CD4-positive, alpha-beta T cell treated with Interleukin-6 at 100 ng/mL for 8 hours (primary cell): ENCODE measurements at regions not wholly inside any gene's neighbourhood (a gene's known extent, or its start where the extent isn't known, plus 50 kb on each side); places are given as distances from the start of the nearest gene placed in this dataset.

Source experiments
- DNase-seq: peaks from one replicate; pipeline ENCODE4 v3.0.0-alpha.2; 2020; ENCODE audit warnings: mixed read lengths, low spot score

DNA sequence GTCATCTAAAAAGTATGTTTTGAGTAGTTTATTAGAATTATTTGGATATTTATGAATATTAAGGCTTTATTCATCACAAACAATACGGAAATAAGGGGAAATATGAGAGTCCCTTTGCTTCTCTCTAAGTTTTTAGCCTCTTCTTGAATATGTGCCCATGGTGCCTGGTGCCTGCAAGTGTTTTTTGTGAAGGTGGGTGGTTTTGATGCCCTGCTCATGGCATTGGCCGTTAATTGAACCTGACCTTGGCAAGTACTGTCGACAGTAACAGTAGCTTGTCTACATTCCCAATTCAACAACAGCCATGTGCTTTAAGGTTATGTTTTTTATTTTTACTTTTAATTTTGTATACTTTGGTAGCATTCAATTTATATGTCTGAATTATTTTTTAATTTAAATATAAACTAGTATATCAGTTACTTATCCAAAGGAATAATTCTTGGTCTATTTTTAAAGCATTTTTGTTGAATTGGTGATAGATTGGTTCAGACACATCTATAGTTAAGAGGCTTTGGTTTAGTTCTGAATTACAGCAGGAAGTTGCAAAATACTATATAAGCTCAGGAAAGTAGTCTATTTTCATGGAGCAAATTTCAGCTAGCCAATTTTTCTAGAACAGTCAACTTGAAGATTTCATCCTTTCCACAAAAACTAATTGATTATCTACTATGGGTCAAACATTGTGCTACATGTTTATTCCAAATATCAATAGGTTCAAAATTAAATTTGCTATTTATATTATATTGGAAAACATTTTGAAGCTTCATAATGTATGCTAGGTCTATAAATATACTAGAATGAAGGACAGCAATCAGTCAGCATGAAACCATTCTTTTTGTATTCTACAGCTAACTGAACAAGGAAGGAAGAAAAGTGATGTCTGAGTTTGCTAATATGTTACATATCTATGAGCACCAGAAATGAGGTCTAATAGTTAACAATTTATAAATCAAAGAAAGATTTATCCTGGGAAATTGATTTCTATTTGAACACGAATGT, 184.4 kb downstream of the MRPL39 start:
- DNase-seq = no peak

DNA sequence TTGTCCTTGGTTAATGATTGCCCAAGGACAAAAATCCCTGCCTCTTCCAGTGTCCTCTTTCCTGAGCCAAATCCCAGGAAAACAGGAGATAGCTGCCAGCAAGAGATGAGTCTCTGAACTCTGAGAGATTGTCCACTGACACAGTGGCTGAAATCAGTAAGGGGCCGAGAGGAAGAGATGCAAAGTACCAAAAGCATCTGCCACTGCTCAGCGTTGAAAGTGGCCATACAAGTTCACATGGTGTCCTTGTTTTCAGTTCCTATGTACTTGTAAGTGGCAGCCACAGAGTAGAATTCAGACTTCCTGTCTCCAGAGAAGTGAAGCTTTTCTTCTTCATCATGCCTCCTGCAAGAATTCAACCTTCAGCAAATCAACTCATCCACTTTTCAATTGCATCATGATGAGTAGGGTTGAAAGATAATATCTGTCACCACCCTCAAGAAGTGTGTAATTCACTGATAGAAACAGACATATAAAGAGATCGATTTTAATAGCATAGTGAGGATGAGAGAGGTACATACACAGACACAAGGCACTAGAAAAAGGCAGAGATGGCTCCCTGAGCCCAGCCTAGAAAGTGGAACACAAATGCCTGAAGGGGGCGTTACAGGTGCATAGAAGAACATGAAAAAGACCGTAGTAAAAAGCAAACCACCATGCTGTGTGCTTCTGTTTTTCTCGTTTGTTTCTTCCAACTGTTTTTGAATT, 185.8 kb downstream of the MRPL39 start:
- DNase-seq = peak; percentile 59

DNA sequence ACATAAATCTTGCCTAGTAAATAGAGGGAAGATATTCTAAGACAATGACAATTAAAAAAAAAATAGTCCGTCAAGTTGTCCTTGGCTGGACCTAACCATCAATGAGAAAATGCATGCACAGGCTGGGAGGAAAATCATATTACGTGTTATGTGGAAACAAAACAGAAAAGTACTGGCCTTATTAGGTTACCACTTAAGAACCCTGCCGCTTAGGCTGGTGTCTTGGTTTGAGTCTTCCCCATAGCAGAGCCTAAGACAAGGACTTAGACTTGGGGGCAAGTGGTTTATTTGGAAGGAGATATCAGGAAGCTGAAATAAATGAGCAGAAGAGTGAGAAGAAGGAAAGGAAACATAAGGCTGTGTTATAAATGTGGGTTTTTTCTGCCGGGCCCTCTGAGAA, 186.4 kb downstream of the MRPL39 start:
- no peak for DNase-seq

DNA sequence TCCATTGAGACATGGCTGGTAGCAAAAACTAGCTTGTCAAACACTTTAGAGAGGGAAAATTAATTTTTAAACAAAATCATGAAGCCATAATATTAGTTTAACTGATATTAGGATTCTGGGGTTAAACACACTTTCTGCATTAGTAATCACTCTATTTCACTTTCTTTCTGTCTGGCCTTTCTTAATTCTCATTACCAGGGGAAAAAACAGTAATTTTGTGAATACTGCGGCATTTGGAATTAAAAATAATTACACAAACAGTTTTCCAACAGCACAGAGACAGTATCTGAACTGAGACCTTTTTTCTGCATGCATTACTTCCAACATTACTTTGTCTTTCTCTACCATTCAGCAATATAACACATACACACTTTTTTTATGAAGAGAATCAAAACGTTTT, 190.6 kb downstream of the MRPL39 start:
- DNase-seq = no peak

DNA sequence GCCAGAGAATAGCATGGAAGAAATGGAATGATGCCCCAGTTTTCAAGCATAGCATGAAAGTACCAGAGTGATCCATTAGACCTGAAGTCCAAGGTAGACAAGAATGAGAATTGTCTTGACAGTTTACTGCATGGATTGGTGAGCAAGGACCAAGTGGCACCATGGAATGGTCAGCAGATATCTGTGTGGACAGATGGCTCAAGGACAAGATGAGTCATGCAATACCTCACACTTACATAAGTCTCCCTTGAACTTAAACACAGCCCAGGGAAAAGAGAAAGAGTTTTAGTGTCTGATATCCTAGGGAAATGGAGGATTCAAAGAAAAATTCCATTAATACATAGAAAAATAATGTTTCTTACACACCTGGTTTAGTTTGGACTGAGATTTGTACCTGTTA, 195.2 kb downstream of the MRPL39 start:
- DNase-seq = no peak

DNA sequence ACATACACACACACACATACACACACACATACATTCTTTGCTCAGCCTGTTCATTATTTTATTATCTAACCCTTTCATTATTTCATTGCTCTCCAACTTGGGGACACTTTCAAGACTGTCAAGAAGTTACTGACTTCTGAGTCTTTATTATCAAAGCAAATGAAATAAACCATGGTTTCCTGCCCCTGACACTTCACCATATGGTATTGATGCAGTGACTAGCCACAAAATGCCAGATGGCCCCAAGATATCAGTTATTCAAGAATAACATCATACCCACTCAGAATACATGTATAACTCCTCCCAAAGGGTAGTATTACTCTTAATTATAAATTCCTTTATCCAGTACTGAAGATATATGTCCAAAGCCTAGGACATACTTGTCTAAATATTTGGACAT, 197.3 kb downstream of the MRPL39 start:
- no peak for DNase-seq

DNA sequence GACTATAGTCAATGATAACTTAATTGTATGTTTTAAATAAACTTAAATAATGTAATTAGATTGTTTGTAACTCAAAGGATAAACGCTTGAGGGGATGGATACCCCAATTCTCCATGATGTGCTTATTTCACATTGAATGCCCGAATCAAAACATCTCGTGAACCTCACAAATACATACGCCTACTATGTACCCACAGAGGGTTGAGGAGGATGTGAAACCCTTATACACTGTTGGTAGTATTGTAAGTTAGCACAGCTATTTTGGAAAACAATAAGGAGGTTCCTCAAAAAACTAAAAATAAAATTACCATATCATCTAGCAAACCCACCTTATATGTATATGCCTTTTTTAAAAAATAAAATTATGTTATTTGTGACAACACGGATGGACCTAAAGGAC, 198.6 kb downstream of the MRPL39 start:
- no peak for DNase-seq

DNA sequence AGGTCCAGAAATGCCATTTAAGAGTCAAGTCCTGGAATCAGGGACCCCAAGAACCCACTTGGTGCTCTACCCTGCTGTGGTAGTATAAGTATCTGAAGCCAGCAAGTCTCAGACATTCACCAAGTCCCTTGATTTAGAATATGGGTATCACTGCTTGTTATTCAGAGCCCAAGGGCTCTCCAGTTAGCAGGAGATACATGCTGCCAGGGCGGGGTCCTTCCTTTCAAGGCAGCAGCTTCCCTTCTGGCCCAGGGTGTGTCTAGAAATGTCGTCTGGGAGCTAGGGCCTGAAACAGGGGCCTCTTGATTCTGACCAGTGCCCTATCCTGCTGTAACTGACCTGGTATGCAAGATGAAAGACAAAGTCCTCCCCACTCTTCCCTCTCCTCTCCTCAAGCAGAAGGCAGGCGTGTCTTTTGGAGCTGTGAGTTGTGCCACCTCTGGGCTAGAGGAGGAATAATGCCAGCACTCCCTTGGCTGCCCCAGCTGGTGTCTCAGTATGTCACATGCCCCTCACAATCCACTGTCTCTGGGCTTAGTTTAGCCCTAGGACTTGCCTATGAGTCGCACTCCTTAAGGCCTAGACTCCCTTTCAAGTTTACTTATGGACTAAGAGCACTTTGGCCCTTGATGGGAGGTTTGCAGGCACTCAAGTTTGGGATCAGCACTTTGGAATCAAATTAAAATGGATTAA, 200.2 kb downstream of the MRPL39 start:
- DNase-seq = no peak

DNA sequence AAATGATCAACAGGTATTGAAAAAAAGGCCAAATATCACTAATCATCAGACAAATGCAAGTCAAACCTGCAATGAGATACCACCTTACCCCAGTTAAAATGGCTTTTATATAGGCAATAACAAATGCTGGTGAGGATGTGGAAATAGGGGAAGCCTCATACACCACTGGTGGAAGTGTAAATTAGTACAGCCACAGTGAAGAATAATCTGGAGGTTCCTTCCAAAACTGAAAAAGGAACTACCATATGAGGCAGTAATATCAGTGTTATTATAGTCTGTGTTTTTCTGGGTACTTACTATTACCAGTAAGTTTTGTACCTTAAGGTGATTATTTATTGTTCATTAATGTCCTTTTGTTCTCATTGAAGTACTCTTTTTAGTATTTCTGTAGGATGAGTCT, 201.3 kb downstream of the MRPL39 start:
- no peak for DNase-seq

DNA sequence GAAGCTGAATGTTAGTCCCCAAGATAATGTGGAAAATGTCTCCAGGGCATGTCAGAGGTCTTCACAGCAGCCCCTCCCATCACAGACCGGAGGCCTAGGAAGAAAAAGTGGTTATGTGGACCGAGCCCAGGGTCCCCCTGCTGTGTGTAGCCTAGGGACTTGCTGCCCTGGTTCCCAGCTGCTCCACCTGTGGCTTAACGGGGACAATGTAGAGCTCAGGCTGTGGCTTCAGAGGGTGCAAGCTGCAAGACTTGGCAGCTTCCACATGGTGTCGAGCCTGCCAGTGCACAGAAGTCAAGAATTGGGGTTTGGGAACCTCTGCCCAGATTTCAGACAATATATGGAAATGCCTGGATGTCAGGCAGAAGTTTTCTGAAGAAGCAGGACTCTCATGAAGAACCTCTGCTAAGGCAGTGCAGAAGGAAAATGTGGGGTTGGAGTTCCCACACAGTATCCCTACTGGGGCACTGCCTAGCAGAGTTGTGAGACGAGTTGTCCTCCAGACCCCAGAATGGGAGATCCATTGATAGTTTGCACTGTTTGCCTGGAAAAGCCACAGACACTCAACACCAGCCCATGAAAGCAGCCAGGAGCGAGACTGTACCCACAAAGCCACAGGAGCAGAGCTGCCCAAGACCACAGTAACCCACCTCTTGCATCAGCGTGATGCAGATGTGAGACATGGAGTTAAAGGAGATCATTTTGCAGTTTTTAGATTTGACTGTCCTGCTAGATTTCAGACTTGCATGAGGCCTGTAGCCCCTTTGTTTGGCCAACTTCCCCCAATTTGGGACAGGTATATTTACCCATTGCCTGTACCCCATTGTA, 204.9 kb downstream of the MRPL39 start:
- no peak for DNase-seq

DNA sequence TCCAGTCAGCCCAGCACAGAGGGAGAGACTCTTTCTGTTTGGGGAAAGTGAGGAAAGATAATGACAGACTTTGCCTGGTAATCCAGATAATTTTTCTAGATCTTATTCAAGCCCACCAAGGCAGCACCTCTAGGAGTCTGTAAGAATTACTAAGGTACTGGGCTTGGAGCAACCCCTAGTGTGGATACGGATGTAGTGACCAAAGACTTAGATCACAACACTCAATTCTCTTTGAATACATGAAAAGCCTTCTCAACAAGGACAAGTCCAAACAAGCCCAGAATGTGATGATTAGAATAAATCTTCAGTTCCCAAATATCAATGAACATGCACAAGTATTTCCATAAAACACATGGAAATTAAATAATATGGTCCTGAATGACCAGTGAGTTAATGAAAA, 206.9 kb downstream of the MRPL39 start:
- DNase-seq = no peak

DNA sequence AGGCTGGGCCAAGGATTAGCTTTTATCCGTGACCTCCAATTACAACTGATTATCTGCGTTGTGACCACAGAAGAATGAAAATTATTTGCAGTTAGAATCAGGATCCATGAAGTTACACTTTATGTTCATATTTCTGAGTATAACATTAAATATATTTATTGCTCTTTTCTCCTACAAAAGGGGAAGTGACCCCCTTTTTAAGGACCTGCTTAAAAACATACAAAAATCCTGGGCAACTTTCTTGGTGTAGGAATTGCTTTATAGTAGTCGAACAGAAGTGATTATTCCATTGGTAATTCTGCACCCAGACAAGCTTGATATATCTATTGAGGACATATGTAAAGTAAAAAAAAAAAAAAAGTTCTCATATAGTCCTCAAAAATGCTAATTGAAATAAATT, 208.7 kb downstream of the MRPL39 start:
- DNase-seq = no peak

DNA sequence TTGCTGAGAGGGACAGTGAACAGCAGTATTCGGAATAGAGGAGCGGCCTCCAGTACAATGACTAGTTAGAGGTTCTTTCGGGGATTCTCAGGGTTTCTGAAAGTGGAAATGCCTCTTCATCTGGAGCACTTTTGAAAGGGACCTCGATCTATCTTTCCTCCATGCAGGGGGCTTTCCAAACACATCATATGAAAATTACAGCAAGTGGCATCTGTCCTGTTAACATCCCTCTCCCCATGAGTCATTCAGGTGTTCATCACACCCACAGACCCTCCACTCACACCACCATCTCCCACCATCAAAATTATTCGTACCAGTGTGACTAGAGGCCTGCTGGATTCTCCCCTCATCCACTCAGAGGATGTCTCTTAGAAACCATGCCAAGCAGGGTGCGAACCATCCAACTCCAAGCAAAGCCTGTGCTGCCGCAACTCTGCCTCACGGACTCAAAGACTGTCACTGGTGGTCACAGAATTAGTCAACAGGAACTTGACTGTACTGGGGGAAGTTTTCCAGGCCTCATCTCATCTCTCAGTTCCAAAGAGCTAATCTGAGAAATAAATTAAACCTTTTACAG, 211.1 kb downstream of the MRPL39 start:
- no peak for DNase-seq

DNA sequence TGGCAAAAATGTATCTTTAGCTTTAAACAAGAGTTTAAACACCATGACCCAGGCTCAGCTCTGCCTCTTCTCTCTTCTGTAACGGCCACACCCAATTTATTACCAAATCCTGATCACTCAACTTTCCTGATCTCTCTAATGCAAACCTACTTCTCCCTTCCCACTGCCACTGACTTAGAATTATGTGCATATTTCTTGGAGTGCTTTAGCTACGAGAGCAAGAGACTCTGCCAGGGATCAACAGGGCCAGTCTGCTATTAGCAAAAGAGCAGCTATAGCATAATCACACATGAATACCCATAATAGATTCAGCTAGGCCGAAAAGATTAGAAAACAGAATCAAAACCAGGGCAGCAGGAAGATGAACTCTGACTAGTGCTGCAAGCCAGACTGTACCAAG, 215.5 kb downstream of the MRPL39 start:
- DNase-seq = no peak

DNA sequence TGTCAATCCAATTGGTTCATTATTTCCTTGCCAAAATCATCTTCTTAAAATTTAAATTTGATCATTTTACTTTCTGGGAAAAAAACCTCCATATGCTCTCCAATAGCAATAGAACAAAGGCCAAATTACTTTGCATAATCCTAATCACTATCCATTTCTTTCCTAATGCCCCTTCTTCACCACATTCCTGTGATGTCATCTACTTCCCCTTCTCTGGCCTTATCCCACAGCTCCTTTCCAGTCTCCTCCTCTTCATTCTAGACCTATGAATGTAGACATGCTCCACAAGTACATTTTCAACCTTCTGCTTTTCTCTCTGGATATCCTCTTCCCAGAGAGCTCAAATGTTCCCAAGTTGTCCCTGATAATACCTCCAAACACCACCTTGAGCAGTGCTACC, 216.6 kb downstream of the MRPL39 start:
- DNase-seq = no peak

DNA sequence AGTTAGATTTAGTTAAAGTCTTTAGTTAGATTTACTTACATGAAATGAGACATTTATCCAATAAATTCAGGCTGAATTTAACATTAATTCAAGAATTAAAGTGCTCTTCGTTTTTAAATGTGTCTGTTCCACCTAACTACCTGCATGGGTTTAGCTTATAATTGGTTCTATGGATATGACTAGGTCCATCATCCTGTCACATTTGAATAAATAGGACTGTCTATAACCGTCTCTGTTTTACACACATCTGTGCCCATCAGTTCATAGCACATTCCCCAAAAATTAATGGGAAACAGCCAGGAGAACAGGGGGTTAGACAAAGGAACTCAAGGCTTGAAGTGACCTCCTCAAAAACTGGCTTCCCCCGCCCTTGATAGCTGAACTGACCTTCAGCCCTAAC, 219.6 kb downstream of the MRPL39 start:
- no peak for DNase-seq

DNA sequence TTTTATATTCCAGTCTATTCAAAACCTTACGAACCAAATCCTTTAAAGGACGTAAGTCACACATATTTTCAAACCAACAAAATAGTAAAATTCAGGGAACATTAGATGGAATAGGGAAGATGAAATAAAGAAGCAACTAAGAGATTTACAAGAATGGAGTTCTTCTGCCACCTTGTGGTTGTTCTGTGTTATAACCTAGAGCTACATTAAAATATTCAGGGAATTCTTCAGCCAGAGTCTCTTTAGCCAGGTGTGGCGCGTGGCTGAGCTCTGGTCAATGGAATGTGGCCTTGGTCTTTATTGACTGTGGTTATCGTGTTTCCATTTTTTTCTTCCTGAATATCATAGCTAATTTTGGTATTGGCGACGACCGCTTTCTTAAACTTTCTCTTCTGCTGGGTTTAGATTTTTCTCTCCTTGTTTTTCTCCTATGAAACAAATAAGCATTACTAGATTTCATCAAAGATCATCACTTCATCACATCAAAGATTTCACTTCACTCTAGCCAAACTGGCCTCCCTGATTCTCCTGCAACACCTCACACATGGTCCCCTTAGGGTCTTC, 221.3 kb downstream of the MRPL39 start:
- peak; percentile 26 for DNase-seq

DNA sequence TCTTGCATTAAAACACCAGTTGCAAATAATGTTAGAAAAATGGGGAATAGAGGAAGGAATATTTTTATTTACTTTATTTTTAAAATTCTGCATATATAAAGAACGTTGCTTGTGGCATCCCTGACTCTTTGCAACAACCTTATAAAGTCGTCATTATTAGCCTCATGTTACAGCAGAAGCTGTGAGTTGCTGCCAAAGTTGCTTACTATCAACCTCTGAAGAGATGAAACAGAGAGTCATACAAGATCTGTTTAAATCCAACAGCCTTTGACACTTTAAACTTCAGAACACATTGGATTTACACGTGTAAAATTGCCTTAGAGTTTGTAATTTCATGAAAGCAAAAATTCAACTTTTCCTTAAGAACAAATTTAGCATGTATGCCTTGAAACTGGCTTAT, 221.9 kb downstream of the MRPL39 start:
- DNase-seq = no peak

DNA sequence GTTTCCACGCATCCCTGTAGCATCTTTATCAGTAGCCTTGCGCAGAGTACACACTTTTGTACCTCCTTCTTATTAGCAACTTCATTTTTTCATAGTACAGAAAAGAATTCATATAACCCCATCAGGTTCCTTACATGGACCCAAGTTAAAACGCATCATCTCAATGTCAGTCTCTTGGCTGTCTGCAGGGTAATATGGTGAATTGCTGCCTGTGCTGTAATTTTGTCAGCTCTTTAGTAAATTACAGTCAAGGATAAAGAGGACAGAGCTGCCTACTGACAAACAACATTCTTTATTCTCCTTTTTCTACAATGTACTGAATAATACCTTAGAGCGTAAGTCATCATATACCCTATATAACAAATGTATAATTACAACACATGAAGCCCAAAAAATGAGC, 222.5 kb downstream of the MRPL39 start:
- no peak for DNase-seq

DNA sequence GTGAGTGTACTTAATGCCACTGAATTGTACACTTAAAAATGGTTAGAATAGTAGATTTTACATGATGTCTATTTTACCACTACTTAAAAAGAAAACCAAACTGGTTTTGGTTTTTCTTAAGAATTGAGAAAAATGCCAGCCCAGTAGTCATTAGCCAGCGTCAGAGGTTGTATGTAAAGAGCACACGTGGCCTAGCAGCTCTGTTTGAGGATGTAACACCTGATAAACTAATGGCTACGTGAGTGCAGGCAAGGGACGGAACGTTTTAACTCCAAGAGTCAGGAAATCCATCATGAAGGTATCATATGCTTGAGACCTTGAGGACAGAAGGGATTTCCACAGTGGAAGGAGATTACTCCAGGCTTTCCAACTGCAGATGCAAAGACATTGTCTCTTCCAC, 223.7 kb downstream of the MRPL39 start:
- DNase-seq = no peak

DNA sequence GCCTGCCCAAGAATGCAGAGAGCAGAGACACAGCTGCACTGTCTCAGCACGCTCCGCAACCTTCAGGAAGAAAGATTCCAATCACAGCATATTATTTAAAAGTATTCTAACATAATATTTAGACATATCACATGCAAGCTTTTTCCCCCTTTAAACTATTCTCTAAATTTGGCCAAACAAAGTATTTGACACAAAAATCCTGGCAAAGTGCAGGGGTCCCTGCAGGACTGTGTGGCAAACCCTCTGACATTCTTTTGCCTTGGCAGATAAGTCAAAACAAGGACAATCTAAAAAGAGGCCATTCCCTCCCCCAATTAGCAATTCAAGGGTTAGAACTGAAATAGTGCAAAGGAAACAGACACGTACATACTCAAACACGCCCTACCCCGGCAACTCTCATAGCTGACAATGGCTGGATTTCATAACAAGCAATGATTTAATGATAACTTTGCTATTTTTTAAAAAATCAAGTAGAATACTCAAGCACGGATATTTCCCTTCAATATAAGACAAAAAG, 225.3 kb downstream of the MRPL39 start:
- no peak for DNase-seq
